ENCODE measurements at regions not wholly inside any gene's neighbourhood (a gene's known extent, or its start where the extent isn't known, plus 50 kb on each side); places are given as distances from the start of the nearest gene placed in this dataset.
"Not testable (repeated sequence)": the region's sequence is repeated elsewhere in the genome, so short reads cannot be mapped to it uniquely, and the experiment has no call there.

DNA sequence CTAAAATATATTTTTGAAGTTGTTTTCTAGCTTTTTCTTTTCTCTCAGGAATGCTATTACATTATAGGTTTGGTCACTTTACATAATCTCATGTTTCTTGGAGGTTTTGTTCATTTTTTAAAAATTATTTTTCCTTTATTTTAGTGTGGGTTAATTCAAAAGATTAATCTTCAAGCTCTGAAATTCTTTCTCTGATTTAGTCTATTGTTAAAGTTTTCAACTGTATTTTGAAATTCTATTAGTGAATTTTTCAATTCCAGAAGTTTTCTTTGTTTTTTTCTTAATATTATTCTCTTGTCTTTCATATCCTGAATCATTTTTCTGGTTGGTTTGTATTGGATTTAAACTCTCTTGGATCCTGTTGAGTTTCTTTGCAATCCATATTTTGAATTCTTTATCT is 80.4 kb downstream of the MSTN start:
- intact Hi-C loops (cut with micrococcal nuclease), result no loop called here
- DNase-seq (no peak), ATAC-seq (ENCODE audit: low read depth) (no peak)
- H3K27ac Mint-ChIP-seq, result no peak overlapping the region
- H3K27me3 Mint-ChIP-seq, result no peaks in the 10 kb centered on the region
- H3K4me3 Mint-ChIP-seq, result no peak overlapping the region
- ChIA-PET CTCF (no interaction called here), POLR2A (interaction anchor here (0.6 kb wide), 1 partner anchor 24 kb away, joined by 3 read pairs; no protein-coding TSS in a partner anchor)
- no peak for TF ChIP-seq CTCF (IDR thresholded peaks at IDR 0.05)
- H3K9me3 Mint-ChIP-seq, result peaks cover 24% of the 10 kb centered on the region
- no peaks in the 10 kb centered on the region for H3K4me1 Mint-ChIP-seq
- H3K36me3 Mint-ChIP-seq (ENCODE audit: low read depth), result peaks cover 1% of the 10 kb centered on the region

GRCh38 chr2:189976488-189976887 is 86.0 kb downstream of the MSTN start:
- DNase-seq; POLR2A ChIA-PET; H3K4me1 Mint-ChIP-seq; H3K4me3 Mint-ChIP-seq; ATAC-seq (ENCODE audit: low read depth); H3K9me3 Mint-ChIP-seq; H3K36me3 Mint-ChIP-seq (ENCODE audit: low read depth); CTCF ChIA-PET; H3K27me3 Mint-ChIP-seq; H3K27ac Mint-ChIP-seq; intact Hi-C loops (cut with micrococcal nuclease): not testable (repeated sequence)

DNA sequence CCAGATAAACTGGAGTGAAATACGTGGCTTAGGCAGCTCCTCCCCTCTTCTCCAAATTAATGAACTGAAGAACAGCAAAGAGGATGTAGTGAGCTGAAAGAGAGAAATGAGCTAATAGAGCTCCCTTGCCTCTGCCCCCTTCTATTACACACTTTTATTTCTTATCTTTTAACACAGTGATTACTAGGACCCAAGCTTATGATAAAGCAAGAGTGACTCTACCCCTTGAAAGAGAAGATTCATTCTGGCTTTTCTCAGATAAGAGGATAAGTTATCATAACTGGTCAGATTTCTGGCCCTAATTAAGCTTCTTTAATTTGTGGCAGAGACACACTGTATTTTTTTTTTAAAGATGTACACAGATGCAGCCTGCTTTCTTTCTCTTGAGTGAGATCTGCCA is 102.2 kb downstream of the MSTN start:
- TF ChIP-seq CTCF (IDR thresholded peaks at IDR 0.05), result no peak
- intact Hi-C loops (cut with micrococcal nuclease), result no loop called here
- no peak for DNase-seq
- no peak for ATAC-seq (ENCODE audit: low read depth)
- ChIA-PET CTCF (no interaction called here), POLR2A (interaction anchor here (0.5 kb wide), 1 partner anchor 11 kb away, joined by 5 read pairs; no protein-coding TSS in a partner anchor)
- Mint-ChIP-seq H3K27ac (no peak overlapping the region), H3K4me3 (no peak overlapping the region), H3K4me1 (peaks cover 3% of the 10 kb centered on the region), H3K36me3 (ENCODE audit: low read depth) (no peaks in the 10 kb centered on the region), H3K9me3 (peaks cover 3% of the 10 kb centered on the region), H3K27me3 (no peaks in the 10 kb centered on the region)

DNA sequence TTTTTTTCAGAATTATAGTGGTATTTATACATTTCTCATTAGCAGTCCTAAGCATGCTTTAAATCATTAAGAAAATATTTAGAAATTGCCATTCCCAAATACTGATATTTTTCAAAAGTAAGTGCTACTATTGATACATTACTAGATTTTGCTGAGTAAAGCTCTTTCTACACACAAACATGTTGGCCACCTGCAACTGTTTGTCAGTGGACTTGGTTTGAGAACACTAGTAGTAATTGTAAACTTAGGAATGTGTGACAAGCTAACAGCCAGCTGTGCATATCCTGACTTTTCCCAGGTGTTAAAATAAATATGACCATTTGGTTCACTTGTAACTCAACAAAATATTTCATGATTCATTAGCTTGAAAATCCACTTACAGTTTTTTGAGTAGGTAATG is 103.1 kb downstream of the MSTN start:
- POLR2A ChIA-PET, result no interaction called here
- Mint-ChIP-seq H3K4me3 (no peak overlapping the region), H3K27ac (no peak overlapping the region), H3K4me1 (peaks cover 8% of the 10 kb centered on the region), H3K36me3 (ENCODE audit: low read depth) (no peaks in the 10 kb centered on the region), H3K9me3 (peaks cover 3% of the 10 kb centered on the region), H3K27me3 (no peaks in the 10 kb centered on the region)
- DNase-seq (no peak), ATAC-seq (ENCODE audit: low read depth) (no peak)
- CTCF ChIA-PET, result no interaction called here
- no peak for TF ChIP-seq CTCF (IDR thresholded peaks at IDR 0.05)
- intact Hi-C loops (cut with micrococcal nuclease), result no loop called here

GRCh38 chr2:189954989-189955388 is 107.5 kb downstream of the MSTN start:
- Mint-ChIP-seq H3K36me3 (ENCODE audit: low read depth) (no peaks in the 10 kb centered on the region), H3K27me3 (no peaks in the 10 kb centered on the region), H3K4me3 (peak overlapping the region; percentile 24), H3K27ac (no peak overlapping the region), H3K9me3 (peaks cover 2% of the 10 kb centered on the region), H3K4me1 (peaks cover 33% of the 10 kb centered on the region)
- DNase-seq (no peak), ATAC-seq (ENCODE audit: low read depth) (no peak)
- CTCF ChIA-PET, result no interaction called here
- TF ChIP-seq CTCF (IDR thresholded peaks at IDR 0.05), result no peak
- intact Hi-C loops (cut with micrococcal nuclease), result no loop called here
- POLR2A ChIA-PET, result no interaction called here

- DNase-seq (no peak), ATAC-seq (ENCODE audit: low read depth) (peak; percentile 70)
- intact Hi-C loops (cut with micrococcal nuclease), result loop anchor here (2.0 kb wide), 2 partner anchors 168 to 292 kb away; partner anchors contain the start of genes ASNSD1, ORMDL1 and PMS1
- CTCF ChIA-PET, result no interaction called here
- Mint-ChIP-seq H3K27ac (peak overlapping the region; percentile 80), H3K4me1 (peaks cover 33% of the 10 kb centered on the region), H3K27me3 (no peaks in the 10 kb centered on the region), H3K36me3 (ENCODE audit: low read depth) (no peaks in the 10 kb centered on the region), H3K4me3 (peak overlapping the region; percentile 54), H3K9me3 (peaks cover 2% of the 10 kb centered on the region)
- no peak for TF ChIP-seq CTCF (IDR thresholded peaks at IDR 0.05)
- POLR2A ChIA-PET, result no interaction called here
Measured at GRCh38 chr2:189952536-189953109, 109.9 kb downstream of the MSTN start.

Measured in activated B cell treated with CpG ODN at 0.5 μM for 24 hours (primary cell).